Suprapubic skin (tissue), 4 donors: ENCODE measurements at regions not wholly inside any gene's neighbourhood (a gene's known extent, or its start where the extent isn't known, plus 50 kb on each side); places are given as distances from the start of the nearest gene placed in this dataset.

Experiments used
- DNase-seq, 2 donors: peaks; one replicate each; pipeline ENCODE4 v3.0.0-alpha.2; 2019; ENCODE audit warnings: low spot score in 2 of 2
- H3K27ac ChIP-seq: fragments of 200-600 bp; sonication (generic); one replicate; pipeline ENCODE4 v1.5.1; 2019
- H3K27me3 ChIP-seq: fragments of 200-600 bp; sonication (generic); one replicate; pipeline ENCODE4 v1.5.1; 2019
- H3K36me3 ChIP-seq: fragments of 200-600 bp; sonication (generic); one replicate; pipeline ENCODE4 v1.5.1; 2019
- H3K4me1 ChIP-seq: fragments of 200-600 bp; sonication (generic); one replicate; pipeline ENCODE4 v1.5.1; 2019
- H3K4me3 ChIP-seq: fragments of 200-600 bp; sonication (generic); one replicate; pipeline ENCODE4 v1.5.1; 2019; ENCODE audit warnings: mild to moderate bottlenecking
- H3K9me3 ChIP-seq: fragments of 200-600 bp; sonication (generic); one replicate; pipeline ENCODE4 v1.5.1; 2019
- EP300 ChIP-seq: sonication (generic); formaldehyde crosslinking; IDR thresholded peaks from one replicate; pipeline ENCODE4 v1.6.1; 2017; ENCODE audit warnings: antibody characterized with exemption
- POLR2A ChIP-seq, 2 donors: fragments of 450-650 bp; IDR thresholded peaks; one replicate each; pipeline ENCODE4 v1.6.1; 2017; ENCODE audit warnings: antibody characterized with exemption in 2 of 2, mild to moderate bottlenecking in 2 of 2, moderate library complexity in 2 of 2
- POLR2AphosphoS5 ChIP-seq, 3 donors: sonication (generic); formaldehyde crosslinking; IDR thresholded peaks; one replicate each; pipeline ENCODE4 v1.6.1; 2017; ENCODE audit warnings: antibody characterized with exemption in 3 of 3
- WGBS: methylation state at CpG from one replicate; pipeline ENCODE4 v1.1.5; 2018; 5-methylcytosine and 5-hydroxymethylcytosine counted together
- TF ChIP-seq, protein P1 (sequence below), 2 donors: fragments of 200-600 bp in 1 of 2; fragments of 450-650 bp in 1 of 2; sonication (generic) in 1 of 2; IDR thresholded peaks; one replicate each; pipeline ENCODE4 v1.5.1; 2016 to 2019; ENCODE audit warnings: antibody characterized with exemption in 2 of 2, mild to moderate bottlenecking in 1 of 2, moderate library complexity in 1 of 2

DNA sequence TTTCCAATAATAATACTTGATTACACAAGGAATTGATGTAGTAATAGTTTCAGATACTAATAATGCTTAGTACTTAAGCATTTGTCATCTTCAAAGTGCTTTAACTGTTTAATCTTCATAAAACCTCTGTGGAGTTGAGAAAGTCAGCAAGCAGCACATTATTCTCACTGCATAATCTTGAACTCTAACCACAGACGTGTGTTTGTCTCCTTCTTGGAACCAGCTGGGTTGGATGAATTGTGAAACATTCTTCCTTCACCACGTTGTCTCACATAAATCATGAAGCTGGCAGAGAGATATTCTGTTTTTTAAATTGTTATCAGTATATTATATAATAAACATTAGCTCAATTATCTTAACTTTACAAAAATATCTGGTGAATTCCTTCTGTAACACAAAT lies 55.1 kb upstream of the LDAH start:
- DNase-seq = no peak
- no peak overlapping the region for H3K27ac ChIP-seq
- H3K4me1 ChIP-seq = peaks cover 4% of the 10 kb centered on the region
- 3% methylated on average over 2 of the region's 2 CpGs for WGBS
- H3K9me3 ChIP-seq = no peaks in the 10 kb centered on the region
- no peaks in the 10 kb centered on the region for H3K36me3 ChIP-seq
- no peaks in the 10 kb centered on the region for H3K27me3 ChIP-seq
- TF ChIP-seq, protein P1, sequence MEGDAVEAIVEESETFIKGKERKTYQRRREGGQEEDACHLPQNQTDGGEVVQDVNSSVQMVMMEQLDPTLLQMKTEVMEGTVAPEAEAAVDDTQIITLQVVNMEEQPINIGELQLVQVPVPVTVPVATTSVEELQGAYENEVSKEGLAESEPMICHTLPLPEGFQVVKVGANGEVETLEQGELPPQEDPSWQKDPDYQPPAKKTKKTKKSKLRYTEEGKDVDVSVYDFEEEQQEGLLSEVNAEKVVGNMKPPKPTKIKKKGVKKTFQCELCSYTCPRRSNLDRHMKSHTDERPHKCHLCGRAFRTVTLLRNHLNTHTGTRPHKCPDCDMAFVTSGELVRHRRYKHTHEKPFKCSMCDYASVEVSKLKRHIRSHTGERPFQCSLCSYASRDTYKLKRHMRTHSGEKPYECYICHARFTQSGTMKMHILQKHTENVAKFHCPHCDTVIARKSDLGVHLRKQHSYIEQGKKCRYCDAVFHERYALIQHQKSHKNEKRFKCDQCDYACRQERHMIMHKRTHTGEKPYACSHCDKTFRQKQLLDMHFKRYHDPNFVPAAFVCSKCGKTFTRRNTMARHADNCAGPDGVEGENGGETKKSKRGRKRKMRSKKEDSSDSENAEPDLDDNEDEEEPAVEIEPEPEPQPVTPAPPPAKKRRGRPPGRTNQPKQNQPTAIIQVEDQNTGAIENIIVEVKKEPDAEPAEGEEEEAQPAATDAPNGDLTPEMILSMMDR (IDR thresholded peaks at IDR 0.05) = no peak
- no peak for TF ChIP-seq EP300
- no peak for TF ChIP-seq POLR2AphosphoS5 (IDR thresholded peaks at IDR 0.05)
- TF ChIP-seq POLR2A (IDR thresholded peaks at IDR 0.05) = no peak
- H3K4me3 ChIP-seq = no peak overlapping the region
